Neural cell (in vitro differentiated cells): ENCODE measurements at regions not wholly inside any gene's neighbourhood (a gene's known extent, or its start where the extent isn't known, plus 50 kb on each side); places are given as distances from the start of the nearest gene placed in this dataset.

Experiments
- H2AFZ ChIP-seq: fragments of 200-600, 300-800 bp; sonication (generic), shearing (Covaris generic); 2 replicates; pipeline ENCODE4 v1.6.0; 2014; ENCODE audit warnings: low read depth, mild to moderate bottlenecking, antibody characterized with exemption, low read length, moderate library complexity
- H3F3A ChIP-seq: fragments of 200-600 bp; shearing (Covaris generic); 2 replicates; pipeline ENCODE4 v1.6.1; 2016; ENCODE audit warnings: mild to moderate bottlenecking, moderate library complexity, mixed read lengths, antibody characterized with exemption, low read length; ENCODE audit not compliant: insufficient read depth, poor library complexity, severe bottlenecking
- H3K27ac ChIP-seq: fragments of 200-600, 300-800 bp; sonication (generic), shearing (Covaris generic); 2 replicates; pipeline ENCODE4 v1.5.1; 2014; ENCODE audit warnings: mild to moderate bottlenecking, low read length, moderate library complexity
- H3K27me3 ChIP-seq: fragments of 300-800, 200-600 bp; sonication (generic), shearing (Covaris generic); 2 replicates; pipeline ENCODE4 v1.6.0; 2014; ENCODE audit warnings: mild to moderate bottlenecking, low read depth, low read length, moderate library complexity; ENCODE audit not compliant: insufficient read depth
- H3K36me3 ChIP-seq: fragments of 300-800, 200-600 bp; sonication (generic), shearing (Covaris generic); 2 replicates; pipeline ENCODE4 v1.5.1; 2014; ENCODE audit warnings: mild to moderate bottlenecking, antibody characterized with exemption, low read length, moderate library complexity; ENCODE audit not compliant: insufficient read depth
- H3K4me2 ChIP-seq: fragments of 300-800, 200-600 bp; sonication (generic), shearing (Covaris generic); 2 replicates; pipeline ENCODE4 v1.6.0; 2014; ENCODE audit warnings: mild to moderate bottlenecking, low read length
- H3K4me3 ChIP-seq: fragments of 300-800, 200-600 bp; sonication (generic), shearing (Covaris generic); 2 replicates; pipeline ENCODE4 v1.5.1; 2014; ENCODE audit warnings: mild to moderate bottlenecking, low read length, moderate library complexity
- H3K79me2 ChIP-seq: fragments of 200-600 bp; shearing (Covaris generic); replicated peaks from 2 replicates; pipeline ENCODE4 v1.6.0; 2014; ENCODE audit warnings: mild to moderate bottlenecking, low read length, moderate library complexity; ENCODE audit not compliant: insufficient read depth
- H3K9ac ChIP-seq: fragments of 300-800, 200-600 bp; sonication (generic), shearing (Covaris generic); 2 replicates; pipeline ENCODE4 v1.6.1; 2016; ENCODE audit warnings: mild to moderate bottlenecking, low read length, mixed read lengths
- H3K9me2 ChIP-seq: fragments of 200-600 bp; shearing (Covaris generic); 2 replicates; pipeline ENCODE4 v1.6.1; 2016; ENCODE audit warnings: mild to moderate bottlenecking, low read length, mixed read lengths; ENCODE audit not compliant: insufficient read depth
- H3K9me3 ChIP-seq: fragments of 200-600, 300-800 bp; sonication (generic), shearing (Covaris generic); 2 replicates; pipeline ENCODE4 v1.6.1; 2016; ENCODE audit warnings: mild to moderate bottlenecking, mixed run types, low read length, moderate library complexity, mixed read lengths
- H4K20me1 ChIP-seq: fragments of 200-600 bp; shearing (Covaris generic); 2 replicates; pipeline ENCODE4 v1.6.1; 2016; ENCODE audit warnings: mild to moderate bottlenecking, mixed run types; ENCODE audit not compliant: insufficient read depth
- CTCF ChIP-seq: fragments of 450-650 bp; IDR thresholded peaks from 2 replicates; pipeline ENCODE4 v1.5.1; 2014; ENCODE audit warnings: antibody characterized with exemption, mild to moderate bottlenecking, moderate library complexity; ENCODE audit not compliant: poor library complexity, severe bottlenecking
- EP300 ChIP-seq: fragments of 450-650 bp; conservative IDR thresholded peaks from 2 replicates; pipeline ENCODE4 v1.6.1; 2014; ENCODE audit warnings: antibody characterized with exemption, mild to moderate bottlenecking, moderate library complexity; ENCODE audit not compliant: poor library complexity, severe bottlenecking
- EZH2 ChIP-seq: fragments of 200-600, 300-800 bp; shearing (Covaris generic), sonication (generic); IDR thresholded peaks from 2 replicates; pipeline ENCODE4 v1.6.1; 2014; ENCODE audit warnings: antibody characterized with exemption, low read length, borderline replicate concordance, mild to moderate bottlenecking; ENCODE audit not compliant: insufficient read depth, poor library complexity, severe bottlenecking
- MXI1 ChIP-seq: fragments of 450-650 bp; conservative IDR thresholded peaks from 2 replicates; pipeline ENCODE4 v1.6.1; 2014; ENCODE audit warnings: antibody characterized with exemption, mild to moderate bottlenecking; ENCODE audit not compliant: poor library complexity, severe bottlenecking
- POLR2AphosphoS5 ChIP-seq: IDR thresholded peaks from 2 replicates; pipeline ENCODE4 v1.6.1; 2012
- RAD21 ChIP-seq: fragments of 450-650 bp; conservative IDR thresholded peaks from 2 replicates; pipeline ENCODE4 v1.6.1; 2014; ENCODE audit warnings: antibody characterized with exemption, mild to moderate bottlenecking, moderate library complexity
- REST ChIP-seq: IDR thresholded peaks from 2 replicates; pipeline ENCODE4 v1.6.1; 2012; ENCODE audit warnings: borderline replicate concordance
- SMC3 ChIP-seq: fragments of 450-650 bp; conservative IDR thresholded peaks from 2 replicates; pipeline ENCODE4 v1.6.1; 2014; ENCODE audit warnings: antibody characterized with exemption, mild to moderate bottlenecking, moderate library complexity; ENCODE audit not compliant: poor library complexity
- TAF1 ChIP-seq: IDR thresholded peaks from 2 replicates; pipeline ENCODE4 v1.6.1; 2012; ENCODE audit warnings: low read depth

DNA sequence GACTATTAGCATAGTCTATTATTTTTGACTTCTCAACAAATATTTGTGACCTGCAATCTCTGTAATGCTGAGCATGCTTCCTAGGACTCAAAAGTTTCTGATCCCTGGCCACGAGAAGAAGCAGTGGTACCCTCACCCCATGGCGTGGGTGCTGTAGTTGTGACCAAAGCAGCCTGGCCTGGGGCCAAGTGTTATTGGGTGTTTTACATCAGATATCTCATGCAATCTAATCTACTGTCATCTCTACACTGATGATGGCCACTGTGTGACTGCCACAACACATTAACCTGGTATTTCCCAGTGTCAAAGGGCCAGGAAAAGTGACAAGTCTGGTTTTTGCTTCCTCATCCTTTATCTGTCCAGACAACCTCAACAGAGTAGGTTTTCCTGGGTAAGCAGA, 80.8 kb upstream of the WIPF1 start:
- Histone ChIP-seq H4K20me1 (no peaks in the 10 kb centered on the region), H3K9me3 (no peaks in the 10 kb centered on the region), H3K9ac (no peak overlapping the region), H3K36me3 (no peaks in the 10 kb centered on the region), H3F3A (no peaks in the 10 kb centered on the region), H3K79me2 (no peaks in the 10 kb centered on the region), H3K4me3 (no peak overlapping the region), H3K4me2 (no peak overlapping the region), H3K27me3 (peaks cover 26% of the 10 kb centered on the region), H3K9me2 (no peaks in the 10 kb centered on the region), H2AFZ (no peak overlapping the region), H3K27ac (no peak overlapping the region)
- TF ChIP-seq MXI1 (no peak), TAF1 (no peak), EP300 (no peak), EZH2 (no peak), POLR2AphosphoS5 (no peak), REST (no peak), RAD21 (no peak), CTCF (no peak), SMC3 (no peak)

DNA sequence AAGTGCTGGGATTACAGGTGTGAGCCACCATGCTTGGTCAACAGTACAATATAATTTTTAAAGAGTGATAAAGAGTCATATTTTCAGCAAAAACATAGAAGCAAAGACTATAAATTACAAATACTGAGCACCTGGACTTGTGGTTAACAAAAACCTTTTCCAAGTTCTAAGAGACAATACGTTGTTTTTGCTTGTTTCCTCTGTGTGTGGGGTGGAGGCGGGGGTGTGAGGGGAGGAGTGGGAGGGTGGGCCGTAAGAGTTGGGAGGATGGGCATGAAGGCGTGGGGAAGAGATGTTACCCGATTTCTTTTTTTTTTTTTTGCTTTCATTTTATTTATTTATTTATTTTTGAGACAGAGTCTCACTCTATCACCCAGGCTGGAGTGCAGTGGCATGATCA, 78.0 kb upstream of the WIPF1 start:
- H3K36me3 ChIP-seq, result no peaks in the 10 kb centered on the region
- H3F3A ChIP-seq, result no peaks in the 10 kb centered on the region
- no peak overlapping the region for H3K4me2 ChIP-seq
- H4K20me1 ChIP-seq, result no peaks in the 10 kb centered on the region
- no peak overlapping the region for H3K9ac ChIP-seq
- H2AFZ ChIP-seq, result no peak overlapping the region
- H3K4me3 ChIP-seq, result no peak overlapping the region
- no peak for TF ChIP-seq EP300
- TF ChIP-seq RAD21, result no peak
- no peak for TF ChIP-seq EZH2
- TF ChIP-seq SMC3, result no peak
- no peak for TF ChIP-seq POLR2AphosphoS5
- no peak for TF ChIP-seq CTCF
- no peak for TF ChIP-seq TAF1
- no peak for TF ChIP-seq MXI1
- no peak for TF ChIP-seq REST
- no peak overlapping the region for H3K27ac ChIP-seq
- H3K9me2 ChIP-seq, result no peaks in the 10 kb centered on the region
- no peaks in the 10 kb centered on the region for H3K79me2 ChIP-seq
- H3K9me3 ChIP-seq, result no peaks in the 10 kb centered on the region
- H3K27me3 ChIP-seq, result no peaks in the 10 kb centered on the region
